HEK293 (cell line): ENCODE measurements at regions not wholly inside any gene's neighbourhood (a gene's known extent, or its start where the extent isn't known, plus 50 kb on each side); places are given as distances from the start of the nearest gene placed in this dataset.
A peak's percentile ranks its signal among the peaks of the same experiment; 100 is the strongest.

Source experiments
- CTCF ChIA-PET: fragments of 350-600 bp; formaldehyde crosslinking; extraction: SDS; loops from one replicate; lab custom pipeline; 2021; ENCODE audit warnings: antibody characterized with exemption; lab: Yijun Ruan, JAX
- POLR2A ChIA-PET: fragments of 300-600 bp; formaldehyde crosslinking; extraction: SDS; loops from one replicate; lab custom pipeline; 2020; ENCODE audit warnings: antibody characterized with exemption, inconsistent platforms; lab: Yijun Ruan, JAX
- H3K27ac ChIP-seq: fragments of 200-500 bp; sonication (Bioruptor generic); 2 replicates; pipeline ENCODE4 v1.5.1; 2014; ENCODE audit warnings: low read depth, low read length, control low read depth, inconsistent platforms; ENCODE audit errors: extremely low read depth
- H3K36me3 ChIP-seq, 2 experiments: fragments of 200-500 bp in 1 of 2; sonication (Bioruptor generic) in 1 of 2; 1 replicate in 1 of 2; 2 replicates in 1 of 2; pipeline ENCODE4 v1.5.1; 2014 to 2017; ENCODE audit warnings: inconsistent platforms in 2 of 2, low read length in 2 of 2; ENCODE audit not compliant: control insufficient read depth in 2 of 2, insufficient read depth in 1 of 2
- H3K4me1 ChIP-seq: fragments of 200-500 bp; sonication (Bioruptor generic); 2 replicates; pipeline ENCODE4 v1.5.1; 2014; ENCODE audit warnings: mild to moderate bottlenecking, low read length, inconsistent platforms; ENCODE audit not compliant: control insufficient read depth, insufficient read depth
- H3K4me3 ChIP-seq: 2 replicates; pipeline ENCODE4 v1.5.1; 2011; ENCODE audit warnings: low read depth, mild to moderate bottlenecking, control low read depth, low read length, moderate library complexity
- H3K9me3 ChIP-seq: fragments of 200-500 bp; sonication (Bioruptor generic); 2 replicates; pipeline ENCODE4 v1.5.1; 2014; ENCODE audit warnings: low read depth, low read length, inconsistent platforms; ENCODE audit not compliant: control insufficient read depth, insufficient read depth
- EGR2 ChIP-seq: fragments of 450-650 bp; formaldehyde crosslinking; IDR thresholded peaks from 2 replicates; pipeline ENCODE4 v1.5.1; 2016; ENCODE audit warnings: low read depth, missing biosample characterization, missing genetic modification characterization
- KLF16 ChIP-seq: fragments of 450-650 bp; formaldehyde crosslinking; IDR thresholded peaks from 2 replicates; pipeline ENCODE4 v1.5.1; 2017; ENCODE audit warnings: missing biosample characterization, missing genetic modification characterization
- SETDB1 ChIP-seq: IDR thresholded peaks from one replicate; pipeline ENCODE4 v1.6.1; 2017; ENCODE audit warnings: mild to moderate bottlenecking, low read length, moderate library complexity, mixed read lengths; ENCODE audit not compliant: insufficient read length
- ZBTB1 ChIP-seq: fragments of 450-650 bp; formaldehyde crosslinking; IDR thresholded peaks from 2 replicates; pipeline ENCODE4 v1.5.1; 2016; ENCODE audit warnings: missing biosample characterization, missing genetic modification characterization
- ZFHX2 ChIP-seq: fragments of 450-650 bp; formaldehyde crosslinking; conservative IDR thresholded peaks from 2 replicates; pipeline ENCODE4 v1.5.1; 2016; ENCODE audit warnings: missing biosample characterization, missing genetic modification characterization
- ZFP41 ChIP-seq: fragments of 450-650 bp; formaldehyde crosslinking; IDR thresholded peaks from 2 replicates; pipeline ENCODE4 v1.5.1; 2016; ENCODE audit warnings: missing biosample characterization, missing genetic modification characterization, borderline replicate concordance
- ZNF16 ChIP-seq: fragments of 450-650 bp; formaldehyde crosslinking; IDR thresholded peaks from 2 replicates; pipeline ENCODE4 v1.5.1; 2016; ENCODE audit warnings: low read depth, missing biosample characterization, missing genetic modification characterization
- ZNF169 ChIP-seq: fragments of 450-650 bp; formaldehyde crosslinking; IDR thresholded peaks from 2 replicates; pipeline ENCODE4 v1.5.1; 2016; ENCODE audit warnings: missing biosample characterization, missing genetic modification characterization
- ZNF311 ChIP-seq: fragments of 450-650 bp; formaldehyde crosslinking; IDR thresholded peaks from 2 replicates; pipeline ENCODE4 v1.5.1; 2017; ENCODE audit warnings: missing biosample characterization, missing genetic modification characterization, borderline replicate concordance
- ZNF391 ChIP-seq: fragments of 450-650 bp; formaldehyde crosslinking; IDR thresholded peaks from 2 replicates; pipeline ENCODE4 v1.5.1; 2016; ENCODE audit warnings: low read depth, missing biosample characterization, missing genetic modification characterization, borderline replicate concordance
- ZNF404 ChIP-seq: fragments of 450-650 bp; formaldehyde crosslinking; IDR thresholded peaks from 2 replicates; pipeline ENCODE4 v1.5.1; 2017; ENCODE audit warnings: missing biosample characterization, missing genetic modification characterization
- ZNF561 ChIP-seq: fragments of 450-650 bp; IDR thresholded peaks from 2 replicates; pipeline ENCODE4 v1.5.1; 2018; ENCODE audit warnings: missing biosample characterization, missing genetic modification characterization, borderline replicate concordance
- TF ChIP-seq, protein P1 (sequence below): fragments of 450-650 bp; formaldehyde crosslinking; IDR thresholded peaks from 2 replicates; pipeline ENCODE4 v1.5.1; 2016; ENCODE audit warnings: missing biosample characterization, missing genetic modification characterization
- TF ChIP-seq, protein P2 (sequence below): fragments of 450-650 bp; formaldehyde crosslinking; IDR thresholded peaks from 2 replicates; pipeline ENCODE4 v1.5.1; 2016; ENCODE audit warnings: missing biosample characterization, missing genetic modification characterization
- TF ChIP-seq, protein P3 (sequence below): fragments of 450-650 bp; IDR thresholded peaks from 2 replicates; pipeline ENCODE4 v1.5.1; 2018; ENCODE audit warnings: missing biosample characterization, missing genetic modification characterization
- TF ChIP-seq, protein P4 (sequence below): fragments of 450-650 bp; formaldehyde crosslinking; IDR thresholded peaks from 2 replicates; pipeline ENCODE4 v1.5.1; 2016; ENCODE audit warnings: missing biosample characterization, missing genetic modification characterization

DNA sequence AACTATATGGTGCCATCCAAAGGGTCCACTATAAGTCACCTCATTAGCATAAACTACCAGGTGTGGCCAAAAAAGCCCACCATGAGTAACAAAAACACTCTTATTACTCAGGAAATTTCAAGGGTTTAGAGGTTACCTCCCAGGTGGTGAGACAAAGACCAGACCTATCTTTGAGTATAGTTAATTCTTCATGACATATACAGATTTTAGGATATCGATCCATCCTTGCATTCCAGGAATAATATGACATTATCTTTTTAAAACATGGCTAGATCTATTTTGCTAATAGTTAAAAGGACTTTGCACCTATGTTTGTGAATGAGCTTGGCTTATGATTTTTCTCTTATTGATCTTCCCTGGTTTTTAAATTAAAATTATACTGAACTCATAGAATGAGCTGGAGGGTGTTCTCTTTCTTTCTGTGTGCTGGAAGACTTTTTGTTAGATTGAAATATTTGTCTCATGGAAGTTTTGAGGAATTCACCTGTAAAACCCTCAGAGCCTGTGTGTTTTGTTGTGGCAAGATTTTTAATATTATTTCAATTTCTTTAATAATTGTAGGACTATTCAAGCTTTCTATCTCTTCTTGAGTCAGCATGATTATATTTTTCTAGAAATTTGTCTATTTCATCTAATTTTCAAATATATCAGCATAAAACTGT is 138.7 kb upstream of the SLC45A1 start (continued):
- TF ChIP-seq ZNF311 (tag by site-specific recombination) (no peak), ZNF404 (tag by site-specific recombination) (no peak), SETDB1 (peak; percentile 91)
- TF ChIP-seq, all 188 proteins: peak for 1

DNA sequence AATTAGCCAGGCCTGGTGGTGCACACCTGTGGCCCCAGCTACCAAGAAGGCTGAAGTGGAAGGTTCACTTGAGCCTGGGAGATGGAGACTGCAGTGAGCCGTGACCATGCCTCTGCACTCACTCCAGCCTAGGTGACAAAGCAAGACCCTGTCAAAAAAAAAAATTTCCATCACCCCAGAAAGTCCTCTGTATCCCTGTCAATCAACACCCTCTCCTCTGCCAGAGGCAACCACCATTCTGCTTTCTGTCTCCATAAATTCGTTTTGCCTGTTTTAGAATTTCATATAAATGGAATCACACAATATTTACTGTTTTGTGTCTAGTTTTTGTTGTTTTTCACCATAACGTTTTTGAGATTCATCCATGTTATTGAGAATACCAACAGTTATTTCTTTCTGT is 141.6 kb upstream of the SLC45A1 start:
- H3K36me3 ChIP-seq, result no peaks in the 10 kb centered on the region
- TF ChIP-seq, protein P1, sequence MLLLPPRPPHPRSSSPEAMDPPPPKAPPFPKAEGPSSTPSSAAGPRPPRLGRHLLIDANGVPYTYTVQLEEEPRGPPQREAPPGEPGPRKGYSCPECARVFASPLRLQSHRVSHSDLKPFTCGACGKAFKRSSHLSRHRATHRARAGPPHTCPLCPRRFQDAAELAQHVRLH (tag by site-specific recombination), result no peak
- TF ChIP-seq ZNF391 (tag by site-specific recombination) (no peak), ZNF169 (no peak), ZFP41 (tag by site-specific recombination) (no peak), ZNF16 (tag by site-specific recombination) (no peak)
- TF ChIP-seq, protein P2, sequence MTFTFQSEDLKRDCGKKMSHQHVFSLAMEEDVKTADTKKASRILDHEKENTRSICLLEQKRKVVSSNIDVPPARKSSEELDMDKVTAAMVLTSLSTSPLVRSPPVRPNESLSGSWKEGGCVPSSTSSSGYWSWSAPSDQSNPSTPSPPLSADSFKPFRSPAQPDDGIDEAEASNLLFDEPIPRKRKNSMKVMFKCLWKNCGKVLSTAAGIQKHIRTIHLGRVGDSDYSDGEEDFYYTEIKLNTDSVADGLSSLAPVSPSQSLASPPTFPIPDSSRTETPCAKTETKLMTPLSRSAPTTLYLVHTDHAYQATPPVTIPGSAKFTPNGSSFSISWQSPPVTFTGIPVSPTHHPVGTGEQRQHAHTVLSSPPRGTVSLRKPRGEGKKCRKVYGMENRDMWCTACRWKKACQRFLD (tag by site-specific recombination), result no peak
- TF ChIP-seq, protein P3, sequence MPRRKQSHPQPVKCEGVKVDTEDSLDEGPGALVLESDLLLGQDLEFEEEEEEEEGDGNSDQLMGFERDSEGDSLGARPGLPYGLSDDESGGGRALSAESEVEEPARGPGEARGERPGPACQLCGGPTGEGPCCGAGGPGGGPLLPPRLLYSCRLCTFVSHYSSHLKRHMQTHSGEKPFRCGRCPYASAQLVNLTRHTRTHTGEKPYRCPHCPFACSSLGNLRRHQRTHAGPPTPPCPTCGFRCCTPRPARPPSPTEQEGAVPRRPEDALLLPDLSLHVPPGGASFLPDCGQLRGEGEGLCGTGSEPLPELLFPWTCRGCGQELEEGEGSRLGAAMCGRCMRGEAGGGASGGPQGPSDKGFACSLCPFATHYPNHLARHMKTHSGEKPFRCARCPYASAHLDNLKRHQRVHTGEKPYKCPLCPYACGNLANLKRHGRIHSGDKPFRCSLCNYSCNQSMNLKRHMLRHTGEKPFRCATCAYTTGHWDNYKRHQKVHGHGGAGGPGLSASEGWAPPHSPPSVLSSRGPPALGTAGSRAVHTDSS (tag by site-specific recombination), result no peak
- TF ChIP-seq, protein P4, sequence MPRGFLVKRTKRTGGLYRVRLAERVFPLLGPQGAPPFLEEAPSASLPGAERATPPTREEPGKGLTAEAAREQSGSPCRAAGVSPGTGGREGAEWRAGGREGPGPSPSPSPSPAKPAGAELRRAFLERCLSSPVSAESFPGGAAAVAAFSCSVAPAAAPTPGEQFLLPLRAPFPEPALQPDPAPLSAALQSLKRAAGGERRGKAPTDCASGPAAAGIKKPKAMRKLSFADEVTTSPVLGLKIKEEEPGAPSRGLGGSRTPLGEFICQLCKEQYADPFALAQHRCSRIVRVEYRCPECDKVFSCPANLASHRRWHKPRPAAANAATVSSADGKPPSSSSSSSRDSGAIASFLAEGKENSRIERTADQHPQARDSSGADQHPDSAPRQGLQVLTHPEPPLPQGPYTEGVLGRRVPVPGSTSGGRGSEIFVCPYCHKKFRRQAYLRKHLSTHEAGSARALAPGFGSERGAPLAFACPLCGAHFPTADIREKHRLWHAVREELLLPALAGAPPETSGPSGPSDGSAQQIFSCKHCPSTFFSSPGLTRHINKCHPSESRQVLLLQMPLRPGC, result no peak
- H3K9me3 ChIP-seq, result no peaks in the 10 kb centered on the region
- H3K4me3 ChIP-seq, result no peak overlapping the region
- ChIA-PET CTCF (no interaction called here), POLR2A (no interaction called here)
- H3K27ac ChIP-seq, result no peak overlapping the region
- no peaks in the 10 kb centered on the region for H3K4me1 ChIP-seq

DNA sequence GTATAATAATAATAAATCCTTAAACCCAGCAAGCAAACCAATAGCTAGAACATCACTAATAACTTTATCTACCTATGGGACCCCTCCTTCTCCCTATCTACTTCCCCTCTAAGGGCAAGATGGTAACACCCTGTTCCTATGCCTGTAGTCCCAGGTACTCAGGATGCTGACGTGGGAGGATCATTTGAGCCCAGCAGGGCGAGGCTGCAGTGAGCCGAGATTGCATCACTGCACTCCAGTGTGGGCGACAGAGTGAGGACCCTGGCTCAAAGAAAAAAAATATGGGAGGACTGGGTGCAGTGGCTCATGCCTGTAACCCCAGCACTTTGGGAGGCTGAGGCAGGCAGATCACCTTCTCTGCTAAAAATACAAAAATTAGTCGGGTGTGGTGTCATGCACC is 143.1 kb upstream of the SLC45A1 start:
- Histone ChIP-seq H3K4me3 (no peak overlapping the region), H3K36me3 (no peaks in the 10 kb centered on the region), H3K27ac (no peak overlapping the region), H3K4me1 (no peaks in the 10 kb centered on the region), H3K9me3 (no peaks in the 10 kb centered on the region)
- ChIA-PET CTCF (no interaction called here), POLR2A (no interaction called here)
- TF ChIP-seq ZBTB1 (tag by site-specific recombination) (no peak), EGR2 (tag by site-specific recombination) (peak; percentile 48; the same call in 1 of the 2 replicates), ZNF561 (no peak), ZFHX2 (peak; percentile 83), KLF16 (tag by site-specific recombination) (no peak)
